A204.1 (cell line): ENCODE measurements at regions not wholly inside any gene's neighbourhood (a gene's known extent, or its start where the extent isn't known, plus 50 kb on each side); places are given as distances from the start of the nearest gene placed in this dataset.

Source experiments
- FAIRE-seq: peaks from 2 replicates; lab custom pipeline; 2012; peaks lifted over from hg19 to GRCh38; lab: Jason Lieb, UNC

GRCh38 chr9:129283291-129283691, 105.2 kb upstream of the IER5L start:
- FAIRE-seq, result no peak

DNA sequence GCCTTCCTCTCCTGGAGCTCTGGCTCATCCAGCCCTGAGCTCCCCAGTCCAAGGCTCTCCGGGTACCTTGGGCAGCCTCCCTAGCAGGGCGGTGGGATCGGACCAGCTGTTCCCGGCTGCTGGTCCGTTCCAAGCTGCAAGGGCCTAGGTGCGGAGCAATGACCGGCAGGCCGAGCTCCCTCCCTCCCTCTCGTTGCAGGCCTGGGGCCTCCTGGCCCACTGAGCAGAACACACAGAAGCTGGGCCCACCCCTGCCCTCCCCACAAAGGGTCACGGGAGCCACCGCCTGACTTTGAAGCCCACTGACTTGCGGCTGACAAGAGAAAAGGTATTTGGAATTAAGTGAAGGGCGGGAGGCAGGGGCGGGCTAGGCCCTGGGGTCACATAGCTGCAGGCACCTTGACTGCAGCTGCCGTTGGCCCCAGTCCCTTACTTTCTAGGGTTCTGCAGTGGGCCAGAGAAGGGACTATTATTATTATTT, 104.7 kb upstream of the IER5L start:
- FAIRE-seq, result no peak

DNA sequence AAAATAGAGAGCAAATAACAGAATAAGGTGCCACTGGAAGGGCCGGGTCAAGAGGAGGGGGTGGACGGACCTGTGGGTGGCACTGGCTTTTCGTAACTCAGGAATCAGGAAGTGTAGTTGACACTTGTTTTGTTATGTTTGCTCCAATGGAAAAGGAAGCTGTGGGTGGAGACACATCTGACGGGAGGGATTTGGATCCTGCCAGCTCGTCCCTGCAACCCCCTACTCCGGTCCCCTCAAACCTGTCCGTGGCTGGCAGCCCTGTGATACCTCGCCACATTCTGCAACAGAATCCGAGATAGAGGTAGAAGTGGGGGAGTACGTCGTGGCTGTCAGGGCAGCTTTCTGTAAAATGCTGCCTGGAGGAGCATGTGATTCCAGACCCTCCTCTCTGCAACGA, 104.2 kb upstream of the IER5L start:
- no peak for FAIRE-seq

GRCh38 chr9:129281506-129282145, 103.6 kb upstream of the IER5L start:
- no peak for FAIRE-seq

DNA sequence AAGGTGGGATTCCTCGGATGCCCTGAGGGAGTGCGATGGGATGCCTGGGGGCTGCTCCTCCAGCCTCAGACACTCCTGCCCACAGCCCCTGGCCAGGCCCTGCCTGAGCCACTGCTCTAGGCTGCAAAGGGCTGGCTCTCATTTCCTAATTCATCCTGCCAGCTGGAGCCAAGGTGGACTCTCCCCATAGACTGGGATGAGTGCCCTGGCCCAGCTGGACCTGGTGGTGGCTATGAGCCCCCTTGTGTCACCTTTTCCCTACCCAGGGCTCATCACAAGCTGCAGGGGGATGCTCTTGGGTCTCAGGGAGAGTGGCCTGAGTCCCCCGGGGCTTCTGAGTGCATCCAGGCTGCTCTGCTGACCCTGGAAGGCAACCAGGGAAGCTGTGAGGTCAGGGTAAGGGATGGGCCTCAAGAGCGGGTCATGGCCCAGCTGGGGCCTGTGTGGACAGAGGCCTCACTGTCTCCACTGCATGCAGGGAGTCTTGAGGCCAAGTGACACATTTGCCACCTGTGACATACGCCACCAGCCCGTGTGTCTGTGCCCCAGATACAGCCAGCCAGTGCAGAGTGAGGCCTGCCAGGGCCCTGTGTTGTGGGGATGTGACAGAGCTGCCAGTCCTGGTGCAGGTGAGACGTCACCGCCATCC, 102.7 kb upstream of the IER5L start:
- no peak for FAIRE-seq

- no peak for FAIRE-seq
Observed at GRCh38 chr9:129280236-129280622, 102.2 kb upstream of the IER5L start.

GRCh38 chr9:129278391-129279237, 100.6 kb upstream of the IER5L start:
- no peak for FAIRE-seq

DNA sequence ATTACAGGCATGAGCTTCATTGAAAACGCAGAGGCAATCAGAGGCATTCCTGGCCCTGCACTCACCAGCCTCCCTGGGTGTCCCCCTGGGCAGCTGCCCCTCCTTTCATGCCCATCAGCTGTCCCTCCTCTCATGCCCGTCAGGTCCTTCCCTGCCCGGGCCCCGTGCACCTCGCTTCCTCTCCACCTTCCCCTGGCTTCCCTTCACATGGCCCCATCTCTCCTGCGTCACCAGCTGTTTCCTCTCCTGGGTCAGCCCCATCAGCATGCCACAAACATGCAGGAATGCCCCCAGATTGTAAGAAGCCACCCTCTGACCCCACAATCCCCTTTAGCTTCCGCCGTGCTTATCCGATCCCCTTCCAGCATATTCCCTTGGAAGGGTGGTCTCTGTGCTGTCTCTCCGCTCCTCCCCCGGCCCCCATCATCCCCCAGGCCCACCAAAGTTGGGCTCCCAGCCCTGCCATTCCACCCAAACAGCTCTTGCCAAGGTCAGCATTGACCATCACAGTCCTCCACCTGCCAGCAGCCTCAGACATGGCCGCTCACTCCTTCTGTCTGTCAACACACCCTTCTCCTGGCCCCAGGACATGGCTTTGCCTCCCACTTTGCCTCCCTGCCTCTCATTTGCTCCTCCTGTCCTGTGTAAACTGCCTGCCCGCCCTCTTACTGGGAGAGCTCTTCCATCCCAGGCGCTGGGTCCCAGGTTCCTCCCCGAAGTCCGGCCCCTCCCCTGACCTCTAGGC, 98.6 kb upstream of the IER5L start:
- FAIRE-seq, result no peak

- FAIRE-seq, result no peak
Observed at GRCh38 chr9:129275626-129276247, 97.7 kb upstream of the IER5L start.

- no peak for FAIRE-seq
Observed at GRCh38 chr9:129273941-129274684, 96.1 kb upstream of the IER5L start.

GRCh38 chr9:129273136-129273895, 95.3 kb upstream of the IER5L start:
- no peak for FAIRE-seq

DNA sequence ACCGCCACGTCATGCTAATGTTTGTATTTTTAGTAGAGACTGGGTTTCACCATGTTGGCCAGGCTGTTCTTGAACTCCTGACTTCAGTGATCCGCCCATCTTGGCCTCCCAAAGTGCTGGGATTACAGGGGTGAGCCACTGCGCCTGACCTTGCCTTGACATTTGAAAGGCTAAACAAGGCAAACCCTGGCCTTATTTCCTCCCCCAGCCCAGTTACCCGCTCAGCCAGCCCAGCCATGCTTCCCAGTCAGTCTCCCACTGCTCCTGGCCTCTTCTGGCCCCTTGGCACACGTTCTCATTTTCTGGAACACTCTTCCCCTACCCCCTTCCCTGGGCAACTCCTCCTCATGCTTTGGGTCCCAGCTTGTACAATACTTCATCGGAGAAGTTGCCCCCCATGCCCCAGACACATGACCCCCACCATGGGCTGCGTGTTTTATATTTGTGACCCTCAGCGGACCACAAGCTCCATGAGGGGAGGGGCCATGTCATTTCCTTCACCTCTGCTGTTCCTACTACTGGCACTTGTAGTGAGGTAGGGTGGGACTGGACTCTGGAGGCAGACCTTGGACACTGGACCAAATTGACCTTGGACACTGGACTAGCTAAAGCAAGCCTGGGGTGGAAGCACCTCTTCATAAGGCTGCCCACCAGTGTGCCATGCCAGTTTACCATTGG, 94.4 kb upstream of the IER5L start:
- no peak for FAIRE-seq

DNA sequence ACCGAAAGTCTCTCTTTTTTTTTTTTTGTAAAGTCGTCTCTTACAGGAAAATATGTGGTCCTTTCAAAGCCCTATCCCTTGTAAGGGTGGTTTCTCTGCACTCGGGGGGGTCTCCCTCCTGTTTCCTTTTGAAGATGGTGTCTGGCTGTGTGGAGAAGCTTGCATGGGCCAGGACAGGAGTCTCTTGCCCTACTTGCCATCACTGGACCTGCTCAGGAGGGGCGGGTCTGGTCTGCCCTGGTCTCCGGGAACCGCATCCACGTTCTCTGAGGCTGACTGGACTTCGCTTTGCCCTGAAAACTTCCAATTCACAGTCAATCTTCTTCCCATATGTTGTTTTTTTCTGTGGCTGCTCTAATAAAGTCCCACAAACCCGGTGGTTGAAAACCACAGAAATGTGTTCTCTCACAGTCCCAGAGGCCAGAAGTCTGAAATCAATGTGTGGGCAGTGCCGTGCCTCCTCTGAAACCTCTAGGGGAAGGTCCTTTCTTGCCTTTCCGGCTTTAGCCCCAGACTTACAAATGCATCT, 92.9 kb upstream of the IER5L start:
- FAIRE-seq, result no peak

GRCh38 chr9:129270205-129270604, 92.1 kb upstream of the IER5L start:
- FAIRE-seq, result no peak

DNA sequence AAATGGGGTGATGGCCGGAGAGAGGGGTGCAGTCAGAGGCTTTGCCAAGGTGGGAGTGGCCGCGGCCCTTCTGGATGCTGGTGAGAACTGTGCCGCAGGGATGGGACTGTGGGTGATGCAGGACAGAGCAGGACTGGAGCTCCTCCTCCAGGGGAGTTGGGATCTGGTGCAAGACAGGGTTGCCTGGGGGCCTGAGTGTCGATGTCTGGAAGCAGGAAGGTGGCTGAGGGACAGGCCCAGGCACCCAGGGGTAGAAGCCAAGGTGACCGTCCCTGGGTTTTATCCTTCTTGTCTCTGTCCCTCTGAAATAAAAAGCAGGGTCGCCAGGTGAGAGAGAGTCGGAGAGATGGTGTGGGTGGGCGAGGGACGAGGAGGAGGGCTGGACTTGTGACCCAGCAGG, 89.1 kb upstream of the IER5L start:
- FAIRE-seq, result no peak

GRCh38 chr9:129266536-129266935, 88.5 kb upstream of the IER5L start:
- FAIRE-seq, result no peak

DNA sequence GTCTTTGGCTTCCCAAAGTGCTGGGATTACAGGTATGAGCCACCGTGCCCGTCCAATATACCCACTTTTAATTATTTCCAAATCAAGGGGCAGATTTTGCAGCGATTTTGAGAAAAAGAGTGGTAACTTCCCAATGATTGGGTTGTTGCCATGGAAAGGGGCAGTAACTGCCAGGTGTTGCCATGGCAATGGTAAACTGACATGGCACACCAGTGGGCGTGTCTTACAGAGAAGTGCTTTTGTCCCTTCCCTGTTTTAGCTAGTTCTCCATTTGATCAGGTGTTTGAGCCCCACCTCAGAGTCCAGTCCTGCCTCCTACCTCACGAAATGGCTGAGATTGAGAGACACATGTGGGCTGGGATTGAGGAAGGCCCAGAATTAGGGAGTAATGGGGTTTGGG, 86.3 kb upstream of the IER5L start:
- FAIRE-seq, result no peak

- no peak for FAIRE-seq
Observed at GRCh38 chr9:129263836-129264235, 85.8 kb upstream of the IER5L start.

- no peak for FAIRE-seq
Observed at GRCh38 chr9:129262261-129262660, 84.2 kb upstream of the IER5L start.

DNA sequence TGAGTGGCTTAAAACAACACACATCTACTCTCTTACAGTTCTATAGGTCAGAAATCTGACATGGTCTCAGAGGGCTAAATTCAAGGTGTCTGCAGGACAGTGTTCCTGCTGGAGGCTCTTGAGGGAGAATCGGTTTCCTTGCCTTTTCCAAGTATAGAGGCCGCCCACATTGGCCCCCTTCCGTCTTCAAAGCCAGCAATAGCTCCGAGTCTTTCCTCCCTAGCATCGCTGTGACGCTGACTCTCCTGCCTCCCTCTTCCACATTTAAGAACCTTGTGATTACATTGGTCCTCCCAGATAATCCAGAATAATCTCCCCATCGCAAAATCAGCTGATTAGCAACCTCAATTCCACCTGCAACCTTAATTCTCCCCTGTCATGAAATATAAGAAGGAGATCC, 81.3 kb upstream of the IER5L start:
- FAIRE-seq, result no peak
